Esophagus (tissue), 2 donors: ENCODE measurements at regions not wholly inside any gene's neighbourhood (a gene's known extent, or its start where the extent isn't known, plus 50 kb on each side); places are given as distances from the start of the nearest gene placed in this dataset.

Experiments used
- H3K27ac ChIP-seq, 2 donors: one replicate each; pipeline ENCODE4 v1.5.1; 2013; ENCODE audit warnings: low read depth in 2 of 2, mild to moderate bottlenecking in 2 of 2, inconsistent platforms in 1 of 2, low read length in 1 of 2, moderate library complexity in 1 of 2
- H3K27me3 ChIP-seq, 2 donors: one replicate each; pipeline ENCODE4 v1.6.1; 2013; ENCODE audit warnings: low read length in 2 of 2, control low read depth in 1 of 2, mild to moderate bottlenecking in 1 of 2; ENCODE audit not compliant: insufficient read depth in 2 of 2, control insufficient read depth in 1 of 2
- H3K36me3 ChIP-seq, 2 donors: one replicate each; pipeline ENCODE4 v1.6.1; 2013; ENCODE audit warnings: low read length in 1 of 2; ENCODE audit not compliant: control insufficient read depth in 2 of 2, insufficient read depth in 2 of 2
- H3K4me1 ChIP-seq, 2 donors: one replicate each; pipeline ENCODE4 v1.6.1; 2013; ENCODE audit warnings: low read length in 1 of 2; ENCODE audit not compliant: control insufficient read depth in 2 of 2, insufficient read depth in 2 of 2
- H3K4me3 ChIP-seq, 2 donors: one replicate each; pipeline ENCODE4 v1.5.1; 2013; ENCODE audit warnings: low read length in 2 of 2, mild to moderate bottlenecking in 2 of 2, low read depth in 1 of 2, moderate library complexity in 1 of 2
- H3K9me3 ChIP-seq, 2 donors: one replicate each; pipeline ENCODE4 v1.6.1; 2013; ENCODE audit warnings: mild to moderate bottlenecking in 2 of 2, low read depth in 1 of 2, low read length in 1 of 2, moderate library complexity in 1 of 2; ENCODE audit not compliant: control insufficient read depth in 2 of 2, insufficient read depth in 1 of 2
- WGBS, 2 donors: extraction: QIAGEN DNeasy Blood & Tissue Kit; methylation state at CpG; one replicate each; pipeline ENCODE4 v1.1.7; 2013; 5-methylcytosine and 5-hydroxymethylcytosine counted together
- donor health status: healthy with polysubstance abuse.
- donor health status: Bipolar disorder and iron deficiency.

GRCh38 chr2:145034511-145034910 is 514.6 kb upstream of the ZEB2 start:
- H3K9me3 ChIP-seq: no peaks in the 10 kb centered on the region
- WGBS, 2 donors: 89 to 90% methylated on average over 1 of the region's 1 CpG

GRCh38 chr2:145033438-145033837 is 513.5 kb upstream of the ZEB2 start:
- Histone ChIP-seq H3K4me3 (no peak overlapping the region), H3K36me3 (no peaks in the 10 kb centered on the region), H3K9me3 (no peaks in the 10 kb centered on the region), H3K27ac (no peak overlapping the region), H3K4me1 (no peaks in the 10 kb centered on the region), H3K27me3 (no peaks in the 10 kb centered on the region)
- 94% methylated on average over 1 of the region's 1 CpG for WGBS, 2 donors

More at GRCh38 chr2:145034511-145034910, 514.6 kb upstream of the ZEB2 start:
- no peaks in the 10 kb centered on the region for H3K4me1 ChIP-seq
- no peaks in the 10 kb centered on the region for H3K36me3 ChIP-seq
- H3K27ac ChIP-seq: no peak overlapping the region
- no peaks in the 10 kb centered on the region for H3K27me3 ChIP-seq
- H3K4me3 ChIP-seq: no peak overlapping the region

- H3K4me1 ChIP-seq: no peaks in the 10 kb centered on the region
- H3K4me3 ChIP-seq: no peak overlapping the region
- H3K9me3 ChIP-seq: no peaks in the 10 kb centered on the region
- H3K27ac ChIP-seq: no peak overlapping the region
- no peaks in the 10 kb centered on the region for H3K27me3 ChIP-seq
- 80 to 92% methylated on average over 2 of the region's 2 CpGs for WGBS, 2 donors
- no peaks in the 10 kb centered on the region for H3K36me3 ChIP-seq
Measured at GRCh38 chr2:145032791-145033190, 512.9 kb upstream of the ZEB2 start.

GRCh38 chr2:145029873-145030272 is 510.0 kb upstream of the ZEB2 start:
- Histone ChIP-seq H3K4me3 (no peak overlapping the region), H3K4me1 (no peaks in the 10 kb centered on the region), H3K27ac (no peak overlapping the region), H3K36me3 (no peaks in the 10 kb centered on the region), H3K9me3 (no peaks in the 10 kb centered on the region), H3K27me3 (no peaks in the 10 kb centered on the region)
- WGBS, 2 donors: 70 to 73% methylated on average over 3 of the region's 3 CpGs

GRCh38 chr2:145029081-145029480 is 509.2 kb upstream of the ZEB2 start:
- Histone ChIP-seq H3K9me3 (no peaks in the 10 kb centered on the region), H3K36me3 (no peaks in the 10 kb centered on the region), H3K4me3 (no peak overlapping the region), H3K27me3 (no peaks in the 10 kb centered on the region), H3K4me1 (no peaks in the 10 kb centered on the region), H3K27ac (no peak overlapping the region)
- WGBS, 2 donors: 89 to 91% methylated on average over 5 of the region's 5 CpGs

GRCh38 chr2:145028101-145028920 is 508.4 kb upstream of the ZEB2 start:
- no peaks in the 10 kb centered on the region for H3K27me3 ChIP-seq
- H3K9me3 ChIP-seq: no peaks in the 10 kb centered on the region
- H3K27ac ChIP-seq: no peak overlapping the region
- H3K4me3 ChIP-seq: no peak overlapping the region
- no peaks in the 10 kb centered on the region for H3K36me3 ChIP-seq
- 73 to 79% methylated on average over 8 of the region's 8 CpGs for WGBS, 2 donors
- no peaks in the 10 kb centered on the region for H3K4me1 ChIP-seq

- no peak overlapping the region for H3K4me3 ChIP-seq
- H3K36me3 ChIP-seq: no peaks in the 10 kb centered on the region
- no peaks in the 10 kb centered on the region for H3K27me3 ChIP-seq
- WGBS, 2 donors: 78 to 86% methylated on average over 13 of the region's 13 CpGs
- no peak overlapping the region for H3K27ac ChIP-seq
- no peaks in the 10 kb centered on the region for H3K4me1 ChIP-seq
- H3K9me3 ChIP-seq: no peaks in the 10 kb centered on the region
Measured at GRCh38 chr2:145026456-145027455, 506.8 kb upstream of the ZEB2 start.

GRCh38 chr2:145025382-145025781 is 505.5 kb upstream of the ZEB2 start:
- no peaks in the 10 kb centered on the region for H3K9me3 ChIP-seq
- H3K27me3 ChIP-seq: no peaks in the 10 kb centered on the region
- no peak overlapping the region for H3K4me3 ChIP-seq
- H3K36me3 ChIP-seq: no peaks in the 10 kb centered on the region
- H3K27ac ChIP-seq: no peak overlapping the region
- WGBS, 2 donors: 87 to 100% methylated on average over 1 of the region's 1 CpG
- no peaks in the 10 kb centered on the region for H3K4me1 ChIP-seq

GRCh38 chr2:145023334-145023934 is 503.5 kb upstream of the ZEB2 start:
- WGBS, 2 donors: 80 to 89% methylated on average over 3 of the region's 3 CpGs
- H3K9me3 ChIP-seq: no peaks in the 10 kb centered on the region
- H3K4me3 ChIP-seq: no peak overlapping the region
- no peak overlapping the region for H3K27ac ChIP-seq
- no peaks in the 10 kb centered on the region for H3K36me3 ChIP-seq
- no peaks in the 10 kb centered on the region for H3K27me3 ChIP-seq
- H3K4me1 ChIP-seq: no peaks in the 10 kb centered on the region
